Calu3 (cell line): ENCODE measurements at regions not wholly inside any gene's neighbourhood (a gene's known extent, or its start where the extent isn't known, plus 50 kb on each side); places are given as distances from the start of the nearest gene placed in this dataset.

Experiments used
- BruUV-seq: library from RNA; stranded (reverse); fragments of 400-500 nt; replicated peaks from 2 replicates; lab custom pipeline; 2021; lab: Mats Ljungman, UMichigan
- CTCF ChIA-PET: fragments of 300-600 bp; sonication (Branson Sonifier 250); formaldehyde crosslinking; loops from one replicate; lab custom pipeline; 2022; ENCODE audit warnings: antibody characterized with exemption; lab: Charles Lee
- DNase-seq: peaks from one replicate; pipeline ENCODE4 v3.0.0; 2022
- H3K27ac Mint-ChIP-seq: one replicate; pipeline ENCODE4 v1.8.0; 2022; ENCODE audit warnings: mixed read lengths; ENCODE audit not compliant: unreplicated experiment
- H3K27me3 Mint-ChIP-seq: one replicate; pipeline ENCODE4 v1.8.0; 2022; ENCODE audit warnings: mixed read lengths; ENCODE audit not compliant: unreplicated experiment
- H3K36me3 Mint-ChIP-seq: one replicate; pipeline ENCODE4 v1.8.0; 2022; ENCODE audit warnings: mild to moderate bottlenecking, moderate library complexity, mixed read lengths; ENCODE audit not compliant: insufficient read depth, unreplicated experiment
- H3K4me1 Mint-ChIP-seq: one replicate; pipeline ENCODE4 v1.8.0; 2022; ENCODE audit warnings: mild to moderate bottlenecking, low read depth, mixed read lengths; ENCODE audit not compliant: unreplicated experiment
- H3K4me3 Mint-ChIP-seq: one replicate; pipeline ENCODE4 v1.8.0; 2022; ENCODE audit warnings: mild to moderate bottlenecking, low read depth, moderate library complexity, mixed read lengths; ENCODE audit not compliant: unreplicated experiment
- H3K9me3 Mint-ChIP-seq: one replicate; pipeline ENCODE4 v1.8.0; 2022; ENCODE audit warnings: low read depth, mixed read lengths; ENCODE audit not compliant: unreplicated experiment
- intact Hi-C: fragments of 100-400 bp; cut with micrococcal nuclease; formaldehyde crosslinking; loops from one replicate; pipeline ENCODE4 v1.10.0; 2022; ENCODE audit not compliant: unreplicated experiment
- TF ChIP-seq, protein P1 (sequence below): fragments of 200-600 bp; IDR thresholded peaks from one replicate; pipeline ENCODE4 v1.8.0; 2022; ENCODE audit warnings: antibody characterized with exemption; ENCODE audit not compliant: unreplicated experiment

- Mint-ChIP-seq H3K9me3 (no peaks in the 10 kb centered on the region), H3K4me3 (no peak overlapping the region), H3K36me3 (no peaks in the 10 kb centered on the region), H3K4me1 (no peaks in the 10 kb centered on the region), H3K27ac (no peak overlapping the region), H3K27me3 (peaks cover 7% of the 10 kb centered on the region)
- intact Hi-C loops, result no loop called here
- TF ChIP-seq, protein P1, sequence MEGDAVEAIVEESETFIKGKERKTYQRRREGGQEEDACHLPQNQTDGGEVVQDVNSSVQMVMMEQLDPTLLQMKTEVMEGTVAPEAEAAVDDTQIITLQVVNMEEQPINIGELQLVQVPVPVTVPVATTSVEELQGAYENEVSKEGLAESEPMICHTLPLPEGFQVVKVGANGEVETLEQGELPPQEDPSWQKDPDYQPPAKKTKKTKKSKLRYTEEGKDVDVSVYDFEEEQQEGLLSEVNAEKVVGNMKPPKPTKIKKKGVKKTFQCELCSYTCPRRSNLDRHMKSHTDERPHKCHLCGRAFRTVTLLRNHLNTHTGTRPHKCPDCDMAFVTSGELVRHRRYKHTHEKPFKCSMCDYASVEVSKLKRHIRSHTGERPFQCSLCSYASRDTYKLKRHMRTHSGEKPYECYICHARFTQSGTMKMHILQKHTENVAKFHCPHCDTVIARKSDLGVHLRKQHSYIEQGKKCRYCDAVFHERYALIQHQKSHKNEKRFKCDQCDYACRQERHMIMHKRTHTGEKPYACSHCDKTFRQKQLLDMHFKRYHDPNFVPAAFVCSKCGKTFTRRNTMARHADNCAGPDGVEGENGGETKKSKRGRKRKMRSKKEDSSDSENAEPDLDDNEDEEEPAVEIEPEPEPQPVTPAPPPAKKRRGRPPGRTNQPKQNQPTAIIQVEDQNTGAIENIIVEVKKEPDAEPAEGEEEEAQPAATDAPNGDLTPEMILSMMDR, result no peak
- BruUV-seq, result no TSS peak
- CTCF ChIA-PET, result no interaction called here
- DNase-seq, result no peak
These were observed 138.1 kb downstream of the LRRC30 start for GRCh38 chr18:7369006-7369405.

DNA sequence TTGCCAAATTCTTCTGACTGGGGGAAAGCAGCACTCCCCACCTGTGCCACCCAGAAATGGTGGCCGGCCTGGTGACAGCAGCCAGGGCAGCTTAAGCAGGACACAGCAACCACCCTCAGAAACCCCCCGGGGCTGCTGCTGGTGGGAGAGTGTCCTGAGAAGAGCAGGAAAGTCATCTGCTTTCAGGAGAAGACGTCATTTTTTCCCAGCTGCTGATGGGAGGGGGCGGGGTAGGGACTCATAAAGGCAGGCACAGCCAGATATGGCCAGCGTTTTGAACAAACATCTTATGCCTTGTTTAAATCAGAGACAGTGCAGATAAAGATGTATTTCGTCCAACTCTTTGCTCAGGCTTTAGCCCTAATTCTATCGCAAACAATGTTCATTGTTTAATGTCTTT is 139.5 kb downstream of the LRRC30 start:
- no peaks in the 10 kb centered on the region for H3K4me1 Mint-ChIP-seq
- CTCF ChIA-PET, result no interaction called here

GRCh38 chr18:7370802-7371201 is 139.9 kb downstream of the LRRC30 start:
- DNase-seq, result no peak
- H3K4me3 Mint-ChIP-seq, result no peak overlapping the region

More for the DNA sequence above, 139.5 kb downstream of the LRRC30 start:
- Mint-ChIP-seq H3K36me3 (no peaks in the 10 kb centered on the region), H3K4me3 (no peak overlapping the region), H3K9me3 (no peaks in the 10 kb centered on the region), H3K27me3 (peaks cover 7% of the 10 kb centered on the region), H3K27ac (no peak overlapping the region)
- intact Hi-C loops, result no loop called here
- no TSS peak for BruUV-seq
- no peak for DNase-seq
- TF ChIP-seq, protein P1, result no peak

DNA sequence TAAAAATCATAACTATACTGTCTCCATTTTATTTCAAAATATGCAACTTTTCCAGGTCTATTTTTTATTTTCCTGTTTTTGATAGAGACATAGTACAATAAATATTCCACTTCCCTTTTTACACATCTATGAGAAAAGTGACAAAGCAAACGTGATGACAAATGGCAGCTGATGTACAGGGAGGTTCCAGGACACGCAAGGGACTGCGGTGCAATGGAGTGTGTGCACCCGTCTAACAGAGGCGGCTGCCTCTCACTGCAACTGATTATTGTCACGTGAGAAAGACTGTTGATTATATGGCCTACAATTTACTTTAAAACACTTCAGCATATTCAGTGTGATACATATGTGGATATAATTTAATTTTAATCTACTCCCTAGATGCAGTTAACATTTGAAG is 142.6 kb downstream of the LRRC30 start:
- H3K9me3 Mint-ChIP-seq, result no peaks in the 10 kb centered on the region
- no peak overlapping the region for H3K4me3 Mint-ChIP-seq
- H3K27me3 Mint-ChIP-seq, result no peaks in the 10 kb centered on the region
- H3K36me3 Mint-ChIP-seq, result no peaks in the 10 kb centered on the region
- intact Hi-C loops, result no loop called here
- no peak for DNase-seq
- no peak overlapping the region for H3K27ac Mint-ChIP-seq
- no peaks in the 10 kb centered on the region for H3K4me1 Mint-ChIP-seq
- CTCF ChIA-PET, result no interaction called here
- BruUV-seq, result no TSS peak
- TF ChIP-seq, protein P1, result no peak

More at GRCh38 chr18:7370802-7371201, 139.9 kb downstream of the LRRC30 start:
- TF ChIP-seq, protein P1, result no peak
- CTCF ChIA-PET, result no interaction called here
- Mint-ChIP-seq H3K4me1 (no peaks in the 10 kb centered on the region), H3K27me3 (peaks cover 7% of the 10 kb centered on the region), H3K36me3 (no peaks in the 10 kb centered on the region), H3K9me3 (no peaks in the 10 kb centered on the region), H3K27ac (no peak overlapping the region)
- no TSS peak for BruUV-seq
- intact Hi-C loops, result no loop called here
